ENCODE measurements at regions not wholly inside any gene's neighbourhood (a gene's known extent, or its start where the extent isn't known, plus 50 kb on each side); places are given as distances from the start of the nearest gene placed in this dataset.
"Not testable (repeated sequence)": the region's sequence is repeated elsewhere in the genome, so short reads cannot be mapped to it uniquely, and the experiment has no call there.

GRCh38 chr13:18608851-18609250, 572.8 kb downstream of the TUBA3C start:
- H3K9me3 ChIP-seq (replicated peaks; ENCODE audit: control insufficient read depth, insufficient read depth, low read length); RAD21 ChIA-PET (ENCODE audit: unreplicated experiment); H3K9ac ChIP-seq (ENCODE audit: control insufficient read depth, insufficient read depth, low read length); H4K20me1 ChIP-seq (ENCODE audit: control insufficient read depth, insufficient read depth); CTCF ChIA-PET; H2AFZ ChIP-seq (ENCODE audit: control insufficient read depth, low read depth, low read length); DNase-seq (ENCODE audit: low read depth, low spot score); POLR2A ChIA-PET; H3K4me3 ChIP-seq; intact Hi-C loops (cut with micrococcal nuclease; ENCODE audit: unreplicated experiment); ATAC-seq; H3K27ac ChIP-seq (ENCODE audit: control insufficient read depth, insufficient read depth); H3K36me3 ChIP-seq (ENCODE audit: control insufficient read depth in 2 of 2, insufficient read depth in 2 of 2, low read length in 1 of 2); H3K4me2 ChIP-seq (ENCODE audit: control insufficient read depth, insufficient read depth); H3K79me2 ChIP-seq (ENCODE audit: control insufficient read depth, insufficient read depth, low read length); BruUV-seq (replicated peaks); H3K4me1 ChIP-seq (ENCODE audit: control insufficient read depth, insufficient read depth, low read length); H3K27me3 ChIP-seq (replicated peaks in 1 of 2; ENCODE audit: control insufficient read depth in 2 of 2, insufficient read depth in 2 of 2, low read length in 1 of 2); in situ Hi-C loops (cut with MboI); SMC1A ChIA-PET (ENCODE audit: uncharacterized antibody, unreplicated experiment): not testable (repeated sequence)
- FAIRE-seq, result peak; percentile 27
- WGBS (ENCODE audit: insufficient coverage, insufficient replicate concordance, low lambda C conversion rate, missing lambda C conversion rate), result 86% methylated on average over 21 of the region's 40 CpGs

GRCh38 chr13:18600366-18600765, 581.3 kb downstream of the TUBA3C start:
- H4K20me1 ChIP-seq (ENCODE audit: control insufficient read depth, insufficient read depth); H2AFZ ChIP-seq (ENCODE audit: control insufficient read depth, low read depth, low read length); H3K4me3 ChIP-seq; H3K79me2 ChIP-seq (ENCODE audit: control insufficient read depth, insufficient read depth, low read length); H3K27me3 ChIP-seq (replicated peaks in 1 of 2; ENCODE audit: control insufficient read depth in 2 of 2, insufficient read depth in 2 of 2, low read length in 1 of 2); FAIRE-seq; H3K9me3 ChIP-seq (replicated peaks; ENCODE audit: control insufficient read depth, insufficient read depth, low read length); RAD21 ChIA-PET (ENCODE audit: unreplicated experiment); H3K4me2 ChIP-seq (ENCODE audit: control insufficient read depth, insufficient read depth); BruUV-seq (replicated peaks); H3K27ac ChIP-seq (ENCODE audit: control insufficient read depth, insufficient read depth); POLR2A ChIA-PET; H3K36me3 ChIP-seq (ENCODE audit: control insufficient read depth in 2 of 2, insufficient read depth in 2 of 2, low read length in 1 of 2); in situ Hi-C loops (cut with MboI); ATAC-seq; CTCF ChIA-PET; DNase-seq (ENCODE audit: low read depth, low spot score); H3K9ac ChIP-seq (ENCODE audit: control insufficient read depth, insufficient read depth, low read length); H3K4me1 ChIP-seq (ENCODE audit: control insufficient read depth, insufficient read depth, low read length); intact Hi-C loops (cut with micrococcal nuclease; ENCODE audit: unreplicated experiment); SMC1A ChIA-PET (ENCODE audit: uncharacterized antibody, unreplicated experiment): not testable (repeated sequence)
- WGBS (ENCODE audit: insufficient coverage, insufficient replicate concordance, low lambda C conversion rate, missing lambda C conversion rate), result 83% methylated on average over 12 of the region's 24 CpGs

- H3K4me3 ChIP-seq; H3K9ac ChIP-seq (ENCODE audit: control insufficient read depth, insufficient read depth, low read length); H3K79me2 ChIP-seq (ENCODE audit: control insufficient read depth, insufficient read depth, low read length); intact Hi-C loops (cut with micrococcal nuclease; ENCODE audit: unreplicated experiment); ATAC-seq; RAD21 ChIA-PET (ENCODE audit: unreplicated experiment); BruUV-seq (replicated peaks); H3K36me3 ChIP-seq (ENCODE audit: control insufficient read depth in 2 of 2, insufficient read depth in 2 of 2, low read length in 1 of 2); SMC1A ChIA-PET (ENCODE audit: uncharacterized antibody, unreplicated experiment); H3K27me3 ChIP-seq (replicated peaks in 1 of 2; ENCODE audit: control insufficient read depth in 2 of 2, insufficient read depth in 2 of 2, low read length in 1 of 2); H4K20me1 ChIP-seq (ENCODE audit: control insufficient read depth, insufficient read depth); H3K9me3 ChIP-seq (replicated peaks; ENCODE audit: control insufficient read depth, insufficient read depth, low read length); CTCF ChIA-PET; POLR2A ChIA-PET; FAIRE-seq; H3K4me1 ChIP-seq (ENCODE audit: control insufficient read depth, insufficient read depth, low read length); in situ Hi-C loops (cut with MboI); H2AFZ ChIP-seq (ENCODE audit: control insufficient read depth, low read depth, low read length); DNase-seq (ENCODE audit: low read depth, low spot score); H3K27ac ChIP-seq (ENCODE audit: control insufficient read depth, insufficient read depth); H3K4me2 ChIP-seq (ENCODE audit: control insufficient read depth, insufficient read depth): not testable (repeated sequence)
- WGBS (ENCODE audit: insufficient coverage, insufficient replicate concordance, low lambda C conversion rate, missing lambda C conversion rate), result 66% methylated on average over 24 of the region's 25 CpGs
These were observed 581.8 kb downstream of the TUBA3C start for GRCh38 chr13:18599791-18600211.

GRCh38 chr13:18598543-18598942, 583.1 kb downstream of the TUBA3C start:
- SMC1A ChIA-PET (ENCODE audit: uncharacterized antibody, unreplicated experiment); H3K4me3 ChIP-seq; H2AFZ ChIP-seq (ENCODE audit: control insufficient read depth, low read depth, low read length); DNase-seq (ENCODE audit: low read depth, low spot score); CTCF ChIA-PET; intact Hi-C loops (cut with micrococcal nuclease; ENCODE audit: unreplicated experiment); H4K20me1 ChIP-seq (ENCODE audit: control insufficient read depth, insufficient read depth); H3K36me3 ChIP-seq (ENCODE audit: control insufficient read depth in 2 of 2, insufficient read depth in 2 of 2, low read length in 1 of 2); in situ Hi-C loops (cut with MboI); BruUV-seq (replicated peaks); RAD21 ChIA-PET (ENCODE audit: unreplicated experiment); H3K27me3 ChIP-seq (replicated peaks in 1 of 2; ENCODE audit: control insufficient read depth in 2 of 2, insufficient read depth in 2 of 2, low read length in 1 of 2); H3K9me3 ChIP-seq (replicated peaks; ENCODE audit: control insufficient read depth, insufficient read depth, low read length); H3K27ac ChIP-seq (ENCODE audit: control insufficient read depth, insufficient read depth); H3K79me2 ChIP-seq (ENCODE audit: control insufficient read depth, insufficient read depth, low read length); H3K9ac ChIP-seq (ENCODE audit: control insufficient read depth, insufficient read depth, low read length); ATAC-seq; H3K4me1 ChIP-seq (ENCODE audit: control insufficient read depth, insufficient read depth, low read length); H3K4me2 ChIP-seq (ENCODE audit: control insufficient read depth, insufficient read depth); FAIRE-seq; POLR2A ChIA-PET: not testable (repeated sequence)
- WGBS (ENCODE audit: insufficient coverage, insufficient replicate concordance, low lambda C conversion rate, missing lambda C conversion rate), result 68% methylated on average over 15 of the region's 24 CpGs

Measured in GM12878 (cell line).